HepG2 (cell line): ENCODE measurements at regions not wholly inside any gene's neighbourhood (a gene's known extent, or its start where the extent isn't known, plus 50 kb on each side); places are given as distances from the start of the nearest gene placed in this dataset.
A peak's percentile ranks its signal among the peaks of the same experiment; 100 is the strongest.

Source experiments
- ATAC-seq: fragments of 200-7000 bp; cut with Tn5 transposase; 3 replicates; pipeline ENCODE4 v1.9.1; 2020; ENCODE audit warnings: mild to moderate bottlenecking, moderate library complexity
- BruUV-seq: library from RNA; stranded (reverse); fragments of 400-500 nt; replicated peaks from 2 replicates; lab custom pipeline; 2021; lab: Mats Ljungman, UMichigan
- CTCF ChIA-PET: fragments of 300-600 bp; formaldehyde crosslinking; extraction: SDS; loops from one replicate; lab custom pipeline; 2021; ENCODE audit warnings: low total read pairs, inconsistent platforms, low intra/inter-chr PET ratio; lab: Yijun Ruan, JAX
- POLR2A ChIA-PET: fragments of 350-600 bp; sonication (Branson Sonifier 250); formaldehyde crosslinking; loops from one replicate; lab custom pipeline; 2020; ENCODE audit warnings: antibody characterized with exemption, inconsistent platforms; lab: Yijun Ruan, JAX
- DNase-seq: peaks from one replicate; pipeline ENCODE4 v3.0.0-alpha.2; 2015; ENCODE audit warnings: low spot score
- FAIRE-seq: peaks from 3 replicates; lab custom pipeline; 2011; peaks lifted over from hg19 to GRCh38; lab: Jason Lieb, UNC
- H2AFZ ChIP-seq: one replicate; pipeline ENCODE4 v1.6.1; 2011; ENCODE audit warnings: low read length, inconsistent platforms
- H3K27ac ChIP-seq: fragments of 300-600 bp; 3 replicates; pipeline ENCODE4 v1.8.0; 2011; ENCODE audit warnings: mixed run types, mild to moderate bottlenecking, mixed read lengths, low read length, inconsistent platforms; ENCODE audit not compliant: insufficient read depth; ENCODE audit errors: extremely low read length
- H3K27me3 ChIP-seq, 2 experiments: fragments of 200-600 bp in 1 of 2; 2 replicates in 1 of 2; 3 replicates in 1 of 2; pipeline versions ENCODE4 v1.6.0 to v1.8.0; 2011; ENCODE audit warnings: low read length in 2 of 2, mild to moderate bottlenecking in 2 of 2, moderate library complexity in 2 of 2, inconsistent platforms in 1 of 2; ENCODE audit not compliant: insufficient read depth in 2 of 2, control insufficient read depth in 1 of 2
- H3K36me3 ChIP-seq, 2 experiments: fragments of 200-600 bp in 1 of 2; replicated peaks in 1 of 2; 2 replicates in 1 of 2; 3 replicates in 1 of 2; pipeline versions ENCODE4 v1.5.1 to v1.8.0; 2011; ENCODE audit warnings: low read length in 2 of 2, inconsistent platforms in 1 of 2; ENCODE audit not compliant: insufficient read depth in 2 of 2, control insufficient read depth in 1 of 2
- H3K4me1 ChIP-seq: 2 replicates; pipeline ENCODE4 v1.5.1; 2012; ENCODE audit warnings: low read length, inconsistent platforms; ENCODE audit not compliant: insufficient read depth
- H3K4me2 ChIP-seq: 2 replicates; pipeline ENCODE4 v1.6.0; 2011; ENCODE audit warnings: low read depth, low read length, inconsistent platforms
- H3K4me3 ChIP-seq, 3 experiments: fragments of 200-600 bp in 1 of 3; sonication (generic), shearing (Covaris generic) in 1 of 3; replicated peaks in 1 of 3; 2 replicates each; pipeline ENCODE4 v1.5.1; 2011 to 2016; ENCODE audit warnings: low read length in 3 of 3, inconsistent platforms in 2 of 3, low read depth in 2 of 3, mild to moderate bottlenecking in 2 of 3, control low read depth in 1 of 3, mixed read lengths in 1 of 3; ENCODE audit not compliant: insufficient read depth in 1 of 3
- H3K79me2 ChIP-seq: one replicate; pipeline ENCODE4 v1.6.1; 2011; ENCODE audit warnings: low read length, inconsistent platforms; ENCODE audit not compliant: insufficient read depth
- H3K9ac ChIP-seq: 2 replicates; pipeline ENCODE4 v1.6.0; 2011; ENCODE audit warnings: mild to moderate bottlenecking, low read depth, low read length, inconsistent platforms; ENCODE audit not compliant: insufficient read depth
- H3K9me3 ChIP-seq: 2 replicates; pipeline ENCODE4 v1.5.1; 2012; ENCODE audit warnings: mild to moderate bottlenecking, low read length
- H4K20me1 ChIP-seq: 2 replicates; pipeline ENCODE4 v1.6.0; 2011; ENCODE audit warnings: inconsistent platforms, mild to moderate bottlenecking, low read length, moderate library complexity; ENCODE audit not compliant: insufficient read depth
- ARNT ChIP-seq: fragments of 450-650 bp; IDR thresholded peaks from 2 replicates; pipeline ENCODE4 v1.6.1; 2017
- ATF7-NPFF ChIP-seq: sonication (generic); formaldehyde crosslinking; IDR thresholded peaks from 2 replicates; pipeline ENCODE4 v1.8.1; 2023; ENCODE audit warnings: mild to moderate bottlenecking, low read depth, missing genetic modification reagents, moderate library complexity
- BRD4 ChIP-seq: sonication (generic); formaldehyde crosslinking; IDR thresholded peaks from 2 replicates; pipeline ENCODE4 v1.4.0; 2020; ENCODE audit warnings: missing genetic modification reagents
- CEBPB ChIP-seq: IDR thresholded peaks from 2 replicates; pipeline ENCODE4 v1.6.1; 2011; ENCODE audit warnings: low read depth, low read length, improper control_type of control experiment, borderline replicate concordance
- CHCHD3 ChIP-seq: sonication (generic); formaldehyde crosslinking; IDR thresholded peaks from 2 replicates; pipeline ENCODE4 v1.8.0; 2022; ENCODE audit warnings: mild to moderate bottlenecking, missing genetic modification reagents, moderate library complexity
- DNMT1 ChIP-seq: sonication (generic); formaldehyde crosslinking; IDR thresholded peaks from 2 replicates; pipeline ENCODE4 v1.5.1; 2020; ENCODE audit warnings: mild to moderate bottlenecking, missing genetic modification reagents
- ETV6 ChIP-seq: sonication (generic); formaldehyde crosslinking; conservative IDR thresholded peaks from 2 replicates; pipeline ENCODE4 v1.4.0; 2020; ENCODE audit warnings: missing genetic modification reagents
- IRF2 ChIP-seq: IDR thresholded peaks from 2 replicates; pipeline ENCODE4 v1.6.1; 2018; ENCODE audit warnings: missing genetic modification reagents, missing compliant biosample characterization
- NCOR1 ChIP-seq: fragments of 200-600 bp; sonication (generic); IDR thresholded peaks from 2 replicates; pipeline ENCODE4 v1.7.0; 2017; ENCODE audit warnings: antibody characterized with exemption, low read length, borderline replicate concordance
- RARA ChIP-seq: IDR thresholded peaks from 2 replicates; pipeline ENCODE4 v1.6.1; 2016; ENCODE audit warnings: missing genetic modification reagents, missing compliant biosample characterization
- SMAD9 ChIP-seq: sonication (generic); formaldehyde crosslinking; IDR thresholded peaks from 2 replicates; pipeline ENCODE4 v1.5.1; 2020; ENCODE audit warnings: mild to moderate bottlenecking, missing genetic modification reagents
- SP2 ChIP-seq: sonication (generic); formaldehyde crosslinking; IDR thresholded peaks from 2 replicates; pipeline ENCODE4 v1.5.1; 2020; ENCODE audit warnings: mild to moderate bottlenecking, missing genetic modification reagents
- TAF15 ChIP-seq: fragments of 200-400 bp; formaldehyde crosslinking; IDR thresholded peaks from one replicate; pipeline ENCODE4 v1.6.1; 2018; ENCODE audit warnings: mild to moderate bottlenecking, low read depth, low read length; ENCODE audit not compliant: poor library complexity, severe bottlenecking
- TBP ChIP-seq: sonication (generic); formaldehyde crosslinking; IDR thresholded peaks from 2 replicates; pipeline ENCODE4 v1.5.0; 2020; ENCODE audit warnings: missing genetic modification reagents
- ZBTB21 ChIP-seq: sonication (generic); formaldehyde crosslinking; IDR thresholded peaks from 2 replicates; pipeline ENCODE4 v1.4.0; 2020; ENCODE audit warnings: missing genetic modification reagents
- ZFP37 ChIP-seq: sonication (generic); formaldehyde crosslinking; IDR thresholded peaks from 2 replicates; pipeline ENCODE4 v1.4.0; 2020; ENCODE audit warnings: missing genetic modification reagents, borderline replicate concordance
- ZNF30 ChIP-seq: sonication (generic); formaldehyde crosslinking; IDR thresholded peaks from 2 replicates; pipeline ENCODE4 v1.5.0; 2020; ENCODE audit warnings: mild to moderate bottlenecking, missing genetic modification reagents
- ZNF550 ChIP-seq: sonication (generic); formaldehyde crosslinking; IDR thresholded peaks from 2 replicates; pipeline ENCODE4 v1.4.0; 2020; ENCODE audit warnings: mild to moderate bottlenecking, missing genetic modification reagents, borderline replicate concordance
- ZNF660 ChIP-seq: sonication (generic); formaldehyde crosslinking; IDR thresholded peaks from 2 replicates; pipeline ENCODE4 v1.5.1; 2020; ENCODE audit warnings: mild to moderate bottlenecking, low read depth, missing genetic modification reagents, borderline replicate concordance
- WGBS: methylation state at CpG from one replicate; pipeline ENCODE4 v1.1.6; 2017; ENCODE audit warnings: low lambda C conversion rate; 5-methylcytosine and 5-hydroxymethylcytosine counted together
- in situ Hi-C: cut with HindIII; loops from 2 replicates; pipeline ENCODE4 v1.10.0; 2017; ENCODE audit warnings: low pct_unique_long_range_greater_than_20kb; ENCODE audit not compliant: extremely low pct_ligation_motif_present
- intact Hi-C: fragments of 100-400 bp; cut with micrococcal nuclease; formaldehyde crosslinking; loops from one replicate; pipeline ENCODE4 v1.10.0; 2022; ENCODE audit not compliant: unreplicated experiment
- TF ChIP-seq, protein P1 (sequence below): sonication (generic); formaldehyde crosslinking; IDR thresholded peaks from 2 replicates; pipeline ENCODE4 v1.4.0; 2020; ENCODE audit warnings: low read depth, mild to moderate bottlenecking, missing genetic modification reagents
- TF ChIP-seq, protein P2 (sequence below): IDR thresholded peaks from 2 replicates; pipeline ENCODE4 v1.6.1; 2016; ENCODE audit warnings: control low read depth

DNA sequence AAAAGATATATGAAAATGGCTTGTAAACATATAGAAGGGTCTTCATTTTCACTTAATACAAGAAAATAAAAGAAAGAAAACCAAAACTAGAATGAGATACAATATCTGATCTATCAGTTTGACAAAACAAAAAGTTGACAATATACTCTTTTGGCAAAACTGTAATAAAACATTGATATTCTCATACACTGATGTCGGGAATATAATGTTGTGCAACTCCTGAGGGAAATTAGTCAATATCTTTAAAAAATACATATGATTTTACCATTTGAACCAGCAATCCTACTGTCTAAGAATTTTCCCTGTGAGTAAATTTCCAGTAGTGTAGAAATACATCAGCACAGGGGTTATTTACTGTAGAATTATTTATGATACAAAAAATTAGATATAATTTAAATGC is 336.1 kb upstream of the FSIP2 start:
- no peak for TF ChIP-seq SMAD9 (CRISPR knock-in tag)
- TF ChIP-seq BRD4: no peak
- peak; percentile 65; the same call in 1 of the 2 replicates for TF ChIP-seq CEBPB
- no peak for TF ChIP-seq NCOR1
- TF ChIP-seq ZNF30 (CRISPR knock-in tag): no peak
- TF ChIP-seq, protein P1, sequence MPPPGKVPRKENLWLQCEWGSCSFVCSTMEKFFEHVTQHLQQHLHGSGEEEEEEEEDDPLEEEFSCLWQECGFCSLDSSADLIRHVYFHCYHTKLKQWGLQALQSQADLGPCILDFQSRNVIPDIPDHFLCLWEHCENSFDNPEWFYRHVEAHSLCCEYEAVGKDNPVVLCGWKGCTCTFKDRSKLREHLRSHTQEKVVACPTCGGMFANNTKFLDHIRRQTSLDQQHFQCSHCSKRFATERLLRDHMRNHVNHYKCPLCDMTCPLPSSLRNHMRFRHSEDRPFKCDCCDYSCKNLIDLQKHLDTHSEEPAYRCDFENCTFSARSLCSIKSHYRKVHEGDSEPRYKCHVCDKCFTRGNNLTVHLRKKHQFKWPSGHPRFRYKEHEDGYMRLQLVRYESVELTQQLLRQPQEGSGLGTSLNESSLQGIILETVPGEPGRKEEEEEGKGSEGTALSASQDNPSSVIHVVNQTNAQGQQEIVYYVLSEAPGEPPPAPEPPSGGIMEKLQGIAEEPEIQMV (CRISPR knock-in tag): no peak
- TF ChIP-seq, all 625 proteins: peak for 1
- FAIRE-seq (no peak), DNase-seq (no peak), ATAC-seq (no peak)
- in situ Hi-C loops (no loop called here), intact Hi-C loops (no loop called here)
- Histone ChIP-seq H3K36me3 (no peaks in the 10 kb centered on the region), H3K4me1 (no peaks in the 10 kb centered on the region), H3K9me3 (no peaks in the 10 kb centered on the region), H3K27me3 (no peaks in the 10 kb centered on the region), H3K79me2 (no peaks in the 10 kb centered on the region), H3K9ac (no peak overlapping the region), H2AFZ (no peak overlapping the region), H3K27ac (no peak overlapping the region), H3K4me2 (no peak overlapping the region), H4K20me1 (no peaks in the 10 kb centered on the region), H3K4me3 (no peak overlapping the region)
- ChIA-PET CTCF (no interaction called here), POLR2A (no interaction called here)
- 10% methylated on average over 1 of the region's 1 CpG for WGBS
- no TSS peak for BruUV-seq

DNA sequence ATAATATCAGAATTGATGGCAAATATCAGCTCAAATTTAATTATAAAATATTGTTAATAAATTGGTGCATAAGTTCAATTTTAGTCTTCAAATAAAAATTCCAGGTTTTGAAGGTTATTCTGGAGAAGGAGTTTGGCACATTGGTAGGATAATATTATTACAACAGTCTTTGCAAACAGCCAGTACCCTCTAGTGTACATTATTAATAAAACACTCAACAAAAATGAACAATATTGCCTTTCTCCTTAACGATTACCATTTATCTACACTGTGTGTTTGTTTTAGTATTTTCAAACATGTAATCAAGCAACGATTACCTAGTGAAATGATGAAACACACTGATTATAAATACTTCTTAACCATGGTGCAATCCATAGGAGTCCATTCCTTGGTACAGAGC is 334.0 kb upstream of the FSIP2 start:
- in situ Hi-C loops: no loop called here
- Histone ChIP-seq H3K27ac (no peak overlapping the region), H3K36me3 (no peaks in the 10 kb centered on the region), H3K27me3 (no peaks in the 10 kb centered on the region), H3K4me3 (no peak overlapping the region), H3K4me1 (no peaks in the 10 kb centered on the region), H3K9ac (no peak overlapping the region), H3K79me2 (no peaks in the 10 kb centered on the region), H2AFZ (no peak overlapping the region), H3K9me3 (no peaks in the 10 kb centered on the region), H3K4me2 (no peak overlapping the region), H4K20me1 (no peaks in the 10 kb centered on the region)
- DNase-seq (no peak), ATAC-seq (no peak), FAIRE-seq (no peak)
- BruUV-seq: no TSS peak
- 2% methylated on average over 2 of the region's 2 CpGs for WGBS
- CTCF ChIA-PET: no interaction called here
- intact Hi-C loops: no loop called here
- POLR2A ChIA-PET: no interaction called here
- TF ChIP-seq SP2 (CRISPR knock-in tag): no peak
- TF ChIP-seq CHCHD3 (CRISPR knock-in tag): no peak
- TF ChIP-seq ATF7-NPFF (CRISPR knock-in tag): no peak
- TF ChIP-seq ZBTB21 (CRISPR knock-in tag): no peak
- TF ChIP-seq ARNT: no peak
- TF ChIP-seq DNMT1 (CRISPR knock-in tag): no peak
- no peak for TF ChIP-seq TAF15
- TF ChIP-seq TBP (CRISPR knock-in tag): no peak
- no peak for TF ChIP-seq IRF2 (CRISPR knock-in tag)
- TF ChIP-seq, protein P2, sequence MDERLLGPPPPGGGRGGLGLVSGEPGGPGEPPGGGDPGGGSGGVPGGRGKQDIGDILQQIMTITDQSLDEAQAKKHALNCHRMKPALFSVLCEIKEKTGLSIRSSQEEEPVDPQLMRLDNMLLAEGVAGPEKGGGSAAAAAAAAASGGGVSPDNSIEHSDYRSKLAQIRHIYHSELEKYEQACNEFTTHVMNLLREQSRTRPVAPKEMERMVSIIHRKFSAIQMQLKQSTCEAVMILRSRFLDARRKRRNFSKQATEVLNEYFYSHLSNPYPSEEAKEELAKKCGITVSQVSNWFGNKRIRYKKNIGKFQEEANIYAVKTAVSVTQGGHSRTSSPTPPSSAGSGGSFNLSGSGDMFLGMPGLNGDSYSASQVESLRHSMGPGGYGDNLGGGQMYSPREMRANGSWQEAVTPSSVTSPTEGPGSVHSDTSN (CRISPR knock-in tag): no peak
- no peak for TF ChIP-seq ZFP37
- TF ChIP-seq ETV6: no peak
- no peak for TF ChIP-seq ZNF660 (CRISPR knock-in tag)
- no peak for TF ChIP-seq ZNF550 (CRISPR knock-in tag)
- no peak for TF ChIP-seq RARA (CRISPR knock-in tag)
